Right atrium auricular region (tissue), 2 donors: ENCODE measurements at regions not wholly inside any gene's neighbourhood (a gene's known extent, or its start where the extent isn't known, plus 50 kb on each side); places are given as distances from the start of the nearest gene placed in this dataset.

ENCODE experiments used
- DNase-seq: peaks from one replicate; pipeline ENCODE4 v3.0.0-alpha.2; 2019; ENCODE audit warnings: low spot score
- H3K27ac ChIP-seq, 2 donors: fragments of 200-600 bp; sonication (generic); 1 replicate in 1 of 2; 2 replicates in 1 of 2; pipeline ENCODE4 v1.5.1; 2016 to 2019
- H3K27me3 ChIP-seq, 2 donors: fragments of 200-600 bp; sonication (generic); one replicate each; pipeline versions ENCODE4 v1.5.1 to v1.6.0; 2017 to 2019
- H3K36me3 ChIP-seq: fragments of 200-600 bp; sonication (generic); one replicate; pipeline ENCODE4 v1.5.1; 2016
- H3K4me1 ChIP-seq, 2 donors: fragments of 200-600 bp; sonication (generic); one replicate each; pipeline versions ENCODE4 v1.5.1 to v1.6.0; 2017 to 2019
- H3K4me3 ChIP-seq, 2 donors: fragments of 200-600 bp; sonication (generic); 1 replicate in 1 of 2; 2 replicates in 1 of 2; pipeline ENCODE4 v1.5.1; 2017 to 2019; ENCODE audit warnings: mild to moderate bottlenecking in 1 of 2, moderate library complexity in 1 of 2
- H3K9me3 ChIP-seq, 2 donors: fragments of 200-600 bp; sonication (generic); one replicate each; pipeline ENCODE4 v1.5.1; 2019
- CTCF ChIP-seq, 2 donors: fragments of 200-600 bp; sonication (generic); IDR thresholded peaks; one replicate each; pipeline ENCODE4 v1.5.1; 2019; ENCODE audit warnings: antibody characterized with exemption in 2 of 2

DNA sequence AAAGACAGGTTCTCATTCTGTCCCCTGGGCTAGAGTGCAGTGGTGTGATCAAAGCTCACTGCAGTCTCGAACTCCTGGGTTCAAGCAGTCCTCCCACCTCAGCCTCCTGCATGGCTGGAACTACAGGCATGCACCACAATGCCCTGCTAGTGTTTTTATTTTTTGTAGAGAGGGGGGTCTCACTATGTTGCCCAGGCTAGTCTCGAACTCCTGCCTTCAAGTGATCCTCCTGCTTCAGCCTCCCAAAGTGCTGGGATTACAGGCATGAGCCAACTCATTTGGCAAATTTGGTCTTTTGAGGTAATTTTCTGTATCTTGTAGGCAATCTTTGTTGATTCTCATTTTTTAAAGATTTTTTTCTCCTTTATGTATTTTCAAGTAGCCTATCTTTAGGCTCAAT is 205.7 kb downstream of the ZIC5 start:
- no peak for TF ChIP-seq CTCF (IDR thresholded peaks at IDR 0.05)
- H3K4me1 ChIP-seq: no peaks in the 10 kb centered on the region
- DNase-seq: no peak
- H3K27me3 ChIP-seq: no peaks in the 10 kb centered on the region
- no peaks in the 10 kb centered on the region for H3K36me3 ChIP-seq
- H3K4me3 ChIP-seq: no peak overlapping the region
- H3K9me3 ChIP-seq: peaks cover 0 to 55% of the 10 kb centered on the region in 2 donors
- no peak overlapping the region for H3K27ac ChIP-seq

DNA sequence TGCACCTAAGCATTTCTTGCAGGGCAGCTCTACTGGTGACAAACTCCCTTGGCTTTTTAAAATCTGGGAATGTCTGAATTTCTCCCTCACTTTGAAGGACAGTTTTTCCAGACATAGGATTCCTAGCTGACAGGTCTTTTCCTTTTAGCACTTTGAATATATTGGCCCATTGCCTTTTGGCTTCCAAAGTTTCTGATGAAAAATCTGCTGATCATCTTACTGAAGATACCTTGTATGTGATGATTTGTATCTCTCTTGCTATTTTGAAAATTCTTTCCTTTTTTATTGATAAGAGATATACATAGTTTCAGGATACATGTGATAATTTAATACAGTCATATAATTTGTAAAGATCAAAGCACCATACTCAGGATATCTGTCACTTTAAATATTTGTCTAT is 211.1 kb downstream of the ZIC5 start:
- no peak for DNase-seq
- no peaks in the 10 kb centered on the region for H3K4me1 ChIP-seq
- no peaks in the 10 kb centered on the region for H3K36me3 ChIP-seq
- H3K4me3 ChIP-seq: no peak overlapping the region
- no peak overlapping the region for H3K27ac ChIP-seq
- H3K27me3 ChIP-seq: no peaks in the 10 kb centered on the region
- TF ChIP-seq CTCF (IDR thresholded peaks at IDR 0.05): no peak
- peaks cover 0 to 48% of the 10 kb centered on the region in 2 donors for H3K9me3 ChIP-seq

GRCh38 chr13:99759163-99759552 is 212.4 kb downstream of the ZIC5 start:
- Histone ChIP-seq H3K27me3 (no peaks in the 10 kb centered on the region), H3K4me3 (no peak overlapping the region), H3K36me3 (no peaks in the 10 kb centered on the region), H3K9me3 (peaks cover 0 to 35% of the 10 kb centered on the region in 2 donors), H3K4me1 (no peaks in the 10 kb centered on the region), H3K27ac (no peak overlapping the region)
- DNase-seq: no peak
- no peak for TF ChIP-seq CTCF (IDR thresholded peaks at IDR 0.05)

GRCh38 chr13:99758460-99759162 is 213.0 kb downstream of the ZIC5 start:
- Histone ChIP-seq H3K27ac (no peak overlapping the region), H3K9me3 (peaks cover 0 to 29% of the 10 kb centered on the region in 2 donors), H3K27me3 (no peaks in the 10 kb centered on the region), H3K36me3 (no peaks in the 10 kb centered on the region), H3K4me1 (no peaks in the 10 kb centered on the region), H3K4me3 (no peak overlapping the region)
- TF ChIP-seq CTCF (IDR thresholded peaks at IDR 0.05): no peak
- DNase-seq: no peak

- no peak overlapping the region for H3K4me3 ChIP-seq
- no peaks in the 10 kb centered on the region for H3K27me3 ChIP-seq
- no peak for DNase-seq
- no peaks in the 10 kb centered on the region for H3K36me3 ChIP-seq
- no peaks in the 10 kb centered on the region for H3K4me1 ChIP-seq
- H3K9me3 ChIP-seq: peaks cover 0 to 22% of the 10 kb centered on the region in 2 donors
- no peak for TF ChIP-seq CTCF (IDR thresholded peaks at IDR 0.05)
- H3K27ac ChIP-seq: no peak overlapping the region
Observed at GRCh38 chr13:99757756-99758459, 213.7 kb downstream of the ZIC5 start.
